Activated CD4-positive, alpha-beta T cell treated with anti-CD3 and anti-CD28 coated beads, Interleukin-2, amount 10 ng/mL, durations not matched to agents 7 days and 5 days (primary cell): ENCODE measurements at regions not wholly inside any gene's neighbourhood (a gene's known extent, or its start where the extent isn't known, plus 50 kb on each side); places are given as distances from the start of the nearest gene placed in this dataset.

Source experiments
- CTCF ChIA-PET: fragments of 350-600 bp; sonication (Branson Sonifier 250); formaldehyde crosslinking; loops from one replicate; lab custom pipeline; 2021; ENCODE audit warnings: antibody characterized with exemption; lab: Charles Lee
- POLR2A ChIA-PET: fragments of 350-600 bp; sonication (Branson Sonifier 250); formaldehyde crosslinking; loops from one replicate; lab custom pipeline; 2021; ENCODE audit warnings: antibody characterized with exemption; lab: Charles Lee
- DNase-seq: peaks from one replicate; pipeline ENCODE4 v3.0.0-alpha.2; 2020
- H3K27ac Mint-ChIP-seq: one replicate; pipeline ENCODE4 v1.8.0; 2021; ENCODE audit warnings: mild to moderate bottlenecking, moderate library complexity, mixed read lengths
- H3K27me3 Mint-ChIP-seq: one replicate; pipeline ENCODE4 v1.8.0; 2021; ENCODE audit warnings: mixed read lengths
- H3K36me3 Mint-ChIP-seq: one replicate; pipeline ENCODE4 v1.8.0; 2021; ENCODE audit warnings: low read depth, mixed read lengths
- H3K4me1 Mint-ChIP-seq: one replicate; pipeline ENCODE4 v1.8.0; 2021; ENCODE audit warnings: mixed read lengths
- H3K4me3 Mint-ChIP-seq: one replicate; pipeline ENCODE4 v1.8.0; 2021; ENCODE audit warnings: mild to moderate bottlenecking, moderate library complexity, mixed read lengths
- H3K9me3 Mint-ChIP-seq: one replicate; pipeline ENCODE4 v1.8.0; 2021; ENCODE audit warnings: mixed read lengths

GRCh38 chr12:77274926-77275325 is 209.6 kb upstream of the E2F7 start:
- no peaks in the 10 kb centered on the region for H3K4me1 Mint-ChIP-seq
- no peaks in the 10 kb centered on the region for H3K9me3 Mint-ChIP-seq
- ChIA-PET POLR2A (no interaction called here), CTCF (no interaction called here)
- no peak for DNase-seq
- H3K27me3 Mint-ChIP-seq, result no peaks in the 10 kb centered on the region
- no peaks in the 10 kb centered on the region for H3K36me3 Mint-ChIP-seq
- no peak overlapping the region for H3K27ac Mint-ChIP-seq
- no peak overlapping the region for H3K4me3 Mint-ChIP-seq

DNA sequence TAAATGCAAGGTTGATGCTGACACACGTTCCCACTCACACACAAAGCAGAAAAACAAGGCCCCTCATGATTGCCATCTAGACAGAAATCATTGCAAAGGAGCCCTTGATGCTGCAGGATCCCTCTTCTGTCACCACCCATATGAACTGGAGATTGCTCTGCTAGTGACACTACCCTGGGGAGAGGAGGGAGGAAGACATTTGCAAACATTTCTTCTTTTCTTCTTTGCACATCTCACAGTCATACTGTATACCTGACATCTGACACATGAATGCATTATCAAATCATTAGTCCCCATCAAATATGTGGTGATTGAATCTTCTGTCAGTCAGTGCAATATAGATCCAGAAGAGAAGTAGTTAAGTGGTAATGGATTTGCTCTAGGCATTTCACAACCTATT is 208.5 kb upstream of the E2F7 start:
- no peaks in the 10 kb centered on the region for H3K36me3 Mint-ChIP-seq
- H3K27me3 Mint-ChIP-seq, result no peaks in the 10 kb centered on the region
- H3K4me1 Mint-ChIP-seq, result no peaks in the 10 kb centered on the region
- CTCF ChIA-PET, result no interaction called here
- no peaks in the 10 kb centered on the region for H3K9me3 Mint-ChIP-seq
- no peak overlapping the region for H3K27ac Mint-ChIP-seq
- H3K4me3 Mint-ChIP-seq, result no peak overlapping the region
- POLR2A ChIA-PET, result no interaction called here
- no peak for DNase-seq

- no peak overlapping the region for H3K4me3 Mint-ChIP-seq
- H3K9me3 Mint-ChIP-seq, result peaks cover 3% of the 10 kb centered on the region
Observed at GRCh38 chr12:77256956-77257355, 191.6 kb upstream of the E2F7 start.

DNA sequence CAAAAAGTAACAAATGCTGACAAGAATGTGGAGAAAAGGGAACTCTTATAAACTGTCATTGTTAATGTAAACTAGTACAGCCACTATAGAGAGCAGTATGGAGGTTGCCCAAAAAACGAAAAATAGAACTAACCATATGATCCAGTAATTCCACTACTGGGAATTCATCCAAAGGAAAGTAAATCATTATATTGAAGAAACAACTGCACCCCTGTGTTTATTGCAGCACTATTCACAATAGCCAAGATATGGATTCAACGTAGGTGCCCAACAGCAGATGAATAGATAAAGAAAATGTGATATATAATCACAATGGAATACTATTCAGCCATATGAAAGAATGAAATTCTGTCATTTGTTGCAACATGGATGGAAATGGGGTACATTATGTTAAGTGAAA is 188.0 kb upstream of the E2F7 start:
- no peaks in the 10 kb centered on the region for H3K36me3 Mint-ChIP-seq
- no peak for DNase-seq
- ChIA-PET CTCF (no interaction called here), POLR2A (no interaction called here)
- H3K27ac Mint-ChIP-seq, result no peak overlapping the region
- H3K4me3 Mint-ChIP-seq, result no peak overlapping the region
- H3K9me3 Mint-ChIP-seq, result no peaks in the 10 kb centered on the region
- no peaks in the 10 kb centered on the region for H3K4me1 Mint-ChIP-seq
- H3K27me3 Mint-ChIP-seq, result no peaks in the 10 kb centered on the region

More at GRCh38 chr12:77256956-77257355, 191.6 kb upstream of the E2F7 start:
- no peaks in the 10 kb centered on the region for H3K27me3 Mint-ChIP-seq
- ChIA-PET POLR2A (no interaction called here), CTCF (no interaction called here)
- H3K27ac Mint-ChIP-seq, result no peak overlapping the region
- no peaks in the 10 kb centered on the region for H3K36me3 Mint-ChIP-seq
- no peaks in the 10 kb centered on the region for H3K4me1 Mint-ChIP-seq
- no peak for DNase-seq

DNA sequence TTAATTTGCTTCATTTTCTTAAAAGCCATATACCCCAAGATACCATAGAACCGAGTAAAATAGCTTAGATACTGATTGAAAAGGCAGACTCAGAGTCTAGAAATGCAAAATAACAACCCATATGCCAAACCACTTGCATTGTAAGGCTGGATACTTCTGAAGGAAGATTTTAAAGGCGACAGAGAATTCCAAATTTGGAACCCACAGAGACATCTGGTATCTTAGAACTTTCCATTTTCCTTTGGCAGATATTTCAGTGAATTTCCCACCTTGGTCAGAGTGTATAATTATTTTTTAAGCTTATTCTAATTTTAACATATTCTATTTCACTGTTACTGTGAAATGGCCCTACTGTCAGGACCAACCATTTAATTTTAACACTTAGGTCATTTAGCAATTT is 186.4 kb upstream of the E2F7 start:
- Mint-ChIP-seq H3K27me3 (no peaks in the 10 kb centered on the region), H3K9me3 (no peaks in the 10 kb centered on the region), H3K36me3 (no peaks in the 10 kb centered on the region), H3K4me1 (no peaks in the 10 kb centered on the region), H3K27ac (no peak overlapping the region), H3K4me3 (no peak overlapping the region)
- POLR2A ChIA-PET, result no interaction called here
- no peak for DNase-seq
- CTCF ChIA-PET, result no interaction called here

DNA sequence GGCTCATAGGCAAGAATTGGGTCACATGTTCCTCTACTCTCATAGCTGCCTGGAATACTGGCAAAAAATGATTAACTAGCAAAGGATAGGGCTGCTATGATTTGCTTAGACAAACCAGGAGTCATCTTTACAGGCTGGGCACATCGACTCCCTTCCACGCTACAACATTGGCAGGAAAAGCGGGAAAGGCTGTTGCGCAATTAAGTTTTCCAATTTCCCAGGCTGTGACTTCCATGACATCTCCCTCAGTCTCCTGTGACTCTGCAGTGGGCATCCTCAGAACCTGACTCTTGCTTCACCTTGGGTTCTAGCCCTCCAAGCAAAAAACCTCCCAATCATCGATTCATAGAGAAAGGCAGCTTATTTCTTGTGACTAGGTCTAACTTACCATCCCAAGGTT is 184.5 kb upstream of the E2F7 start:
- ChIA-PET CTCF (no interaction called here), POLR2A (no interaction called here)
- no peaks in the 10 kb centered on the region for H3K27me3 Mint-ChIP-seq
- H3K36me3 Mint-ChIP-seq, result no peaks in the 10 kb centered on the region
- DNase-seq, result no peak
- no peak overlapping the region for H3K4me3 Mint-ChIP-seq
- H3K4me1 Mint-ChIP-seq, result no peaks in the 10 kb centered on the region
- no peak overlapping the region for H3K27ac Mint-ChIP-seq
- no peaks in the 10 kb centered on the region for H3K9me3 Mint-ChIP-seq

DNA sequence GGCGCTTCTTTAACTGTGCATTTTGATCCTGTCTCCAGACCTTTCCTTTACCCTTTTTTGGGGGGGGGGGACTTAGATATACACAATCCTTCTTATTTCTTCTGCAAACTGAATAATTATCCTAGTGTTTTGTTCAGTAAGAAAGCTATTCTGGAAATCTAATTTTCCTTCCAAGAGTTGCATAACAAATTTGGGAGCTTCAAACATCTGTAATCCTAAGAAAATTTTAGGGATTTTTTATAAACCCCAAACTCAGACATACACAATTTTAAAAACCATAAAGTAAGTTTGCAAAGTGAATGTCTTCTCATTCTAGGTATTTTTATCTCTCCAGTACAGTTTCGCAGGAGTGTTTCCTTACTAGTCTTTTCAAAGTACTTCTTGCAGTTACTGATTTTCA is 182.7 kb upstream of the E2F7 start:
- no peak for DNase-seq
- Mint-ChIP-seq H3K27ac (no peak overlapping the region), H3K27me3 (no peaks in the 10 kb centered on the region), H3K4me1 (no peaks in the 10 kb centered on the region), H3K4me3 (no peak overlapping the region), H3K9me3 (no peaks in the 10 kb centered on the region), H3K36me3 (no peaks in the 10 kb centered on the region)
- CTCF ChIA-PET, result no interaction called here
- POLR2A ChIA-PET, result no interaction called here

- no peaks in the 10 kb centered on the region for H3K36me3 Mint-ChIP-seq
- H3K27ac Mint-ChIP-seq, result no peak overlapping the region
- no peaks in the 10 kb centered on the region for H3K27me3 Mint-ChIP-seq
- no peaks in the 10 kb centered on the region for H3K9me3 Mint-ChIP-seq
- CTCF ChIA-PET, result no interaction called here
- no peak for DNase-seq
- H3K4me1 Mint-ChIP-seq, result no peaks in the 10 kb centered on the region
- POLR2A ChIA-PET, result no interaction called here
- no peak overlapping the region for H3K4me3 Mint-ChIP-seq
Observed at GRCh38 chr12:77247542-77247941, 182.2 kb upstream of the E2F7 start.

DNA sequence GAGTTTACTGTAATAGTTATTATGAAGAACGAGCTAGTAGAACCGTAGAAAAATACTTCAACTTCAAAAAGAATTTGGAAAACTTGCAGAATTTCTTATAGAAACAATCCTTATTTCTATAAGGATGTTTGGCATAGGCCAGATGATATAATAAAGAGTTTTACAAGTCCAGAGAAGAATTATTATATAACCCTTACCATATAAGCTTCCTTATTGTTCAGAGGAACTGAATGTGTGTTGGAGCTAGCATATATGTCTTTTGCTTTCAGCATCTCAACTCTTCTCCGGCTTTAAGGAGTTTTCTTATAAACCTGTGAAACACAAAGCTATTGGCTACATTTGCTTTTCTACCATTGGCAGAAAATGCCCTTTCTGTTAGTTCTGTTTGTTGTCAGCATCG is 178.0 kb upstream of the E2F7 start:
- Mint-ChIP-seq H3K9me3 (no peaks in the 10 kb centered on the region), H3K27me3 (no peaks in the 10 kb centered on the region)

DNA sequence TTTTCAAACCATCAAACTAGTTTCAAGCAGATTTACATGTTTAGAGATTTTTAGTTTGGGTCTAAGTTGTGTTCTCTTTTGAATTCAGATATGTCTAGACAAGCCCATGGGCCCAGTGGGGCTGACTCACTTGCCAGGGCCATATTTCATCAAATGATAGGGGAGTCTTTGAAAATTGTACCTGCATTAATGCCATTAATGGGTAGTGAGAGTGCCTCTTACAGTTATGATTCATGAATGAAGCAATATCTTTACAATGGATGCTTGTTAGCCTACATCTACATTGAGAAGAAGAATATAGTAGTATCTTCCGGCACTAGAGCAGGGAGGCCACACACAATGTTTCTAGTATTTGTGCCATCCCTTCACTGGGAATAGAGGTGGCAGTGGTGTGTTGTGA is 174.2 kb upstream of the E2F7 start:
- Mint-ChIP-seq H3K4me3 (no peak overlapping the region), H3K9me3 (no peaks in the 10 kb centered on the region), H3K4me1 (no peaks in the 10 kb centered on the region), H3K36me3 (no peaks in the 10 kb centered on the region), H3K27me3 (no peaks in the 10 kb centered on the region), H3K27ac (no peak overlapping the region)
- no peak for DNase-seq
- ChIA-PET CTCF (interaction anchor here (1.1 kb wide), 1 partner anchor 26 kb away, joined by 5 read pairs; no protein-coding TSS in a partner anchor), POLR2A (no interaction called here)

More for the DNA sequence above, 178.0 kb upstream of the E2F7 start:
- POLR2A ChIA-PET, result no interaction called here
- no peaks in the 10 kb centered on the region for H3K36me3 Mint-ChIP-seq
- no peaks in the 10 kb centered on the region for H3K4me1 Mint-ChIP-seq
- H3K4me3 Mint-ChIP-seq, result no peak overlapping the region
- DNase-seq, result no peak
- no peak overlapping the region for H3K27ac Mint-ChIP-seq
- CTCF ChIA-PET, result interaction anchor here (0.5 kb wide), 1 partner anchor 72 kb away, joined by 3 read pairs; no protein-coding TSS in a partner anchor

DNA sequence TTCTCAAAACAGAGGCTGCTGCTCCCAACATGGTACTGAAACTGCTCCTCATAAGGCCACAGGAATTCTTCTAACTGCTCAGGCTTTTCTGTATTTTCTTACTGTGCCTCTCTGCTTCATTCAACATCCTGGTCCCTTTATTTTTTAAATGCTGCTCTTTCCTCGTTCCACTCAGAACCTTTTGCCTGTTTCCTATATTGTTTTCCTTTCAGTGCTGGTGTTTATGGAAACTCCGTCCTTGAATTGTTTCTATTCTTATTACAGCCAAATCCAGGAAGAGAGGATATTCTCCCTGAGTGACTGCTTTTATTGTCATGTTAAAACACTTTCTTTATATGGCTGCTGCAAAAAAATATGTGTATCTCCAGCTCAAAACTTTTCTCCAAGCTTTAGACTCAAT is 173.0 kb upstream of the E2F7 start:
- ChIA-PET POLR2A (no interaction called here), CTCF (no interaction called here)
- Mint-ChIP-seq H3K27ac (no peak overlapping the region), H3K4me1 (no peaks in the 10 kb centered on the region), H3K4me3 (no peak overlapping the region), H3K27me3 (no peaks in the 10 kb centered on the region), H3K36me3 (no peaks in the 10 kb centered on the region), H3K9me3 (no peaks in the 10 kb centered on the region)
- no peak for DNase-seq

- no peaks in the 10 kb centered on the region for H3K36me3 Mint-ChIP-seq
- H3K4me3 Mint-ChIP-seq, result no peak overlapping the region
- ChIA-PET POLR2A (no interaction called here), CTCF (no interaction called here)
- H3K27ac Mint-ChIP-seq, result no peak overlapping the region
- no peaks in the 10 kb centered on the region for H3K27me3 Mint-ChIP-seq
- H3K9me3 Mint-ChIP-seq, result no peaks in the 10 kb centered on the region
- H3K4me1 Mint-ChIP-seq, result no peaks in the 10 kb centered on the region
- DNase-seq, result no peak
Observed at GRCh38 chr12:77237896-77238295, 172.5 kb upstream of the E2F7 start.

DNA sequence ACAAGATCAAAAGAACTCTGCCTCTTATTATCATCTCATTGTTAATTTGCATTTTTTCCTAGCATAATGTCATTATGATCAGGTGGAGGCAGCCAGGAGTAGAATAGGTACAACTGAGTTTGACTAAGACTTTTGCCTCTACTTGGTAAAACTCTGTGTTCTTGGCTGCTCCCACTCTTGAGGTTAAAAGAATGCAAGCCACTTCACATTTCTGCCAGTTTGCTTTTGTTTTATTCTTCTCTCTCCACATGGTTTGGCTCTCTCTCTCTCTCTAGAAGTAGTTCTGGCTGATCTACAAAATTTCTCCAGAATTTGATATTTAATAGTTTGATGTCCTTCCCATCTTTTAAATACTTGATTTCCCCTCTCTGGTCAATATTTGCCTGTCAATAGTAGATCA is 170.7 kb upstream of the E2F7 start:
- no peak for DNase-seq
- Mint-ChIP-seq H3K9me3 (no peaks in the 10 kb centered on the region), H3K4me1 (no peaks in the 10 kb centered on the region), H3K4me3 (no peak overlapping the region), H3K27ac (no peak overlapping the region), H3K36me3 (no peaks in the 10 kb centered on the region), H3K27me3 (no peaks in the 10 kb centered on the region)
- POLR2A ChIA-PET, result no interaction called here
- CTCF ChIA-PET, result no interaction called here

- Mint-ChIP-seq H3K4me1 (no peaks in the 10 kb centered on the region), H3K4me3 (no peak overlapping the region), H3K27me3 (no peaks in the 10 kb centered on the region), H3K27ac (no peak overlapping the region), H3K36me3 (no peaks in the 10 kb centered on the region), H3K9me3 (no peaks in the 10 kb centered on the region)
- CTCF ChIA-PET, result no interaction called here
- POLR2A ChIA-PET, result no interaction called here
- no peak for DNase-seq
Observed at GRCh38 chr12:77232045-77232444, 166.7 kb upstream of the E2F7 start.
